ENCODE measurements at regions not wholly inside any gene's neighbourhood (a gene's known extent, or its start where the extent isn't known, plus 50 kb on each side); places are given as distances from the start of the nearest gene placed in this dataset.

DNA sequence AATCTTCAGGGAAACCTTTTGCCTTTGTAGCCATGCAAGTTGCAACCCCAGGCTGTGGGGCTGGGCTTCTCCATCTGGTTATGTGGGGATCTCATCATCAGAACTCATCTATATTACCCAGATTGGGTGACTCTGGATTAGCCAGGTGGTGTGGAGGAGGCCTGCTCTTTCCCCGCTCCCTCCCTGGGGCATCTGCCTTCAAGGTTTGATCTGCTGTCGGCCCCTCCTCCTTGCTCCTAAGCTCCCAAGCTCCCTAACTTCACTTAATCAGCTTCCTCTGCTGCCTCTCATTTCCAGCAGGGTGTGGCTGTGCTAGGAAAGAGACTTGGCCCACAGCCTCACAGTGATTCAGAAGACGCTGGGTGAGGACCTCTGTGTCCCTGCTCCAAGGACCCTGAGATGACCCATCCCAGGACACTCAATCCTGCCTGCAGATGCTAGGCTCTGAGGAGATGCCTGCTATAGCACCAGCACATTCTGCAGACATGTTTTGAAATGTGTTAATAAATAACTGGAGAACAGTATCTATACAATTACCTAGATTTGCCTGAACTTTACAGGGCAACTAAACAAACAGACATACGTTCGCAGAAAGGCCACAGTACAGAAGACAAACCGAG lies 392.1 kb upstream of the PODXL start:
- peaks cover 0 to 7% of the 10 kb centered on the region in 2 experiments; a peak in 1 of 5 replicates for H3K4me1 ChIP-seq (replicated peaks in 1 of 2; ENCODE audit: control insufficient read depth in 2 of 2, insufficient read depth in 2 of 2, low read length in 2 of 2)
- H3K79me2 ChIP-seq (ENCODE audit: control insufficient read depth, insufficient read depth, low read length), result no peaks in the 10 kb centered on the region
- H3K27me3 ChIP-seq (ENCODE audit: control insufficient read depth in 2 of 2, insufficient read depth in 2 of 2, low read length in 2 of 2), result peaks cover 5 to 39% of the 10 kb centered on the region in 2 experiments; a peak in 4 of 5 replicates
- H3K9me3 ChIP-seq (replicated peaks; ENCODE audit: control insufficient read depth, insufficient read depth, low read depth, low read length), result no peaks in the 10 kb centered on the region
- DNase-seq (ENCODE audit: extremely low read depth in 1 of 4, low spot score in 3 of 4), result no peak
- in situ Hi-C loops (cut with MboI) (no loop called here), intact Hi-C loops (cut with micrococcal nuclease) (loop anchor here (5.0 to 10.0 kb wide), 4 partner anchors 99 to 634 kb away; no protein-coding TSS in a partner anchor)
- FAIRE-seq, result no peak
- no peak overlapping the region for H2AFZ ChIP-seq (ENCODE audit: low read depth, low read length)
- ChIA-PET CTCF (ENCODE audit: low intra/inter-chr PET ratio) (no interaction called here), POLR2A (interaction anchor here (1.5 kb wide), 1 partner anchor 16 kb away, joined by 3 read pairs; no protein-coding TSS in a partner anchor)
- H3K27ac ChIP-seq (ENCODE audit: extremely low read depth, low read depth, low read length), result no peak overlapping the region
- ATAC-seq, result no peak
- BruUV-seq (replicated peaks), result no TSS peak
- no peak overlapping the region for H3K9ac ChIP-seq (ENCODE audit: insufficient read depth in 1 of 2, low read depth in 2 of 2, low read length in 2 of 2)
- H3K4me2 ChIP-seq (ENCODE audit: insufficient read depth, low read length), result no peak overlapping the region
- TF ChIP-seq STAT5A (IDR thresholded peaks at IDR 0.05; ENCODE audit: borderline replicate concordance, low read length) (no peak), EGR1 (conservative IDR thresholded peaks at IDR 0.05) (no peak)
- no peaks in the 10 kb centered on the region for H3K9me1 ChIP-seq (ENCODE audit: control insufficient read depth, insufficient read depth, low read length)
- 0% methylated on average over 6 of the region's 6 CpGs for WGBS (ENCODE audit: insufficient coverage, low coverage, missing lambda C conversion rate)
- H3K4me3 ChIP-seq, result no peak overlapping the region
- no peaks in the 10 kb centered on the region for H3K36me3 ChIP-seq (ENCODE audit: control insufficient read depth, insufficient read depth, low read length)
- H4K20me1 ChIP-seq (replicated peaks; ENCODE audit: control insufficient read depth, insufficient read depth, low read length), result peaks cover 13% of the 10 kb centered on the region; the same call in 1 of the 2 replicates

DNA sequence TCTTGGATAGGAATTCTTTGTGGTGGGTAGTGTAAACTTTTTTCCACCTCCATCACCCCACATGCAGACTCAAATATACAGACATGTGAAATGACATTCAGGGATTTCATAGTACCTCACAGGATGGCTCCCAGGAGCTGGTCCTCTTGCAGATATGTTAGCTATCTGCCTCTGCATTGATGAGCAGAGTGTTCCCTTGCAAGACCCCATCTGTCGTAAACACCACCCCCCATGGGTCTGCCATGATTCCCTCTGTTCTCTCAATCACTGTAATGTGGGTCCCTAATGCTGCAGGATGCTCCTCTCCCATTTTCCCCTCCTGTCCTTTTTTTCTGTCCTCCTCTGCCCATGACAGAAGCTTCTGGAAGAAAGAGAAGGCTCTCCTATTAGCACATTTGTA lies 391.2 kb upstream of the PODXL start:
- FAIRE-seq, result no peak
- intact Hi-C loops (cut with micrococcal nuclease), result loop anchor here (5.0 to 10.0 kb wide), 4 partner anchors 100 to 635 kb away; no protein-coding TSS in a partner anchor
- no peak overlapping the region for H3K4me2 ChIP-seq (ENCODE audit: insufficient read depth, low read length)
- TF ChIP-seq RFX5 (IDR thresholded peaks at IDR 0.05; ENCODE audit: low read depth, low read length), result no peak
- TF ChIP-seq MECOM (CRISPR knock-in tag; IDR thresholded peaks at IDR 0.05), result no peak
- no peak for TF ChIP-seq SIRT6 (IDR thresholded peaks at IDR 0.05; ENCODE audit: low read depth, low read length)
- no peak for TF ChIP-seq CXXC5 (CRISPR knock-in tag; IDR thresholded peaks at IDR 0.05)
- no peak for TF ChIP-seq MTF1 (CRISPR knock-in tag; IDR thresholded peaks at IDR 0.05; ENCODE audit: borderline replicate concordance)
- TF ChIP-seq ADNP (tag; IDR thresholded peaks at IDR 0.05), result no peak
- no peak for TF ChIP-seq ZNF316 (IDR thresholded peaks at IDR 0.05)
- TF ChIP-seq, protein P1, sequence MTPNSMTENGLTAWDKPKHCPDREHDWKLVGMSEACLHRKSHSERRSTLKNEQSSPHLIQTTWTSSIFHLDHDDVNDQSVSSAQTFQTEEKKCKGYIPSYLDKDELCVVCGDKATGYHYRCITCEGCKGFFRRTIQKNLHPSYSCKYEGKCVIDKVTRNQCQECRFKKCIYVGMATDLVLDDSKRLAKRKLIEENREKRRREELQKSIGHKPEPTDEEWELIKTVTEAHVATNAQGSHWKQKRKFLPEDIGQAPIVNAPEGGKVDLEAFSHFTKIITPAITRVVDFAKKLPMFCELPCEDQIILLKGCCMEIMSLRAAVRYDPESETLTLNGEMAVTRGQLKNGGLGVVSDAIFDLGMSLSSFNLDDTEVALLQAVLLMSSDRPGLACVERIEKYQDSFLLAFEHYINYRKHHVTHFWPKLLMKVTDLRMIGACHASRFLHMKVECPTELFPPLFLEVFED (CRISPR knock-in tag; conservative IDR thresholded peaks at IDR 0.05), result no peak
- TF ChIP-seq FOXP1 (CRISPR knock-in tag; IDR thresholded peaks at IDR 0.05), result no peak

More for the DNA sequence above, 391.2 kb upstream of the PODXL start:
- BruUV-seq (replicated peaks), result no TSS peak
- Histone ChIP-seq H3K9ac (ENCODE audit: insufficient read depth in 1 of 2, low read depth in 2 of 2, low read length in 2 of 2) (no peak overlapping the region), H3K79me2 (ENCODE audit: control insufficient read depth, insufficient read depth, low read length) (no peaks in the 10 kb centered on the region), H4K20me1 (replicated peaks; ENCODE audit: control insufficient read depth, insufficient read depth, low read length) (peaks cover 9% of the 10 kb centered on the region; the same call in 1 of the 2 replicates), H3K4me3 (no peak overlapping the region), H3K36me3 (ENCODE audit: control insufficient read depth, insufficient read depth, low read length) (no peaks in the 10 kb centered on the region), H3K27ac (ENCODE audit: extremely low read depth, low read depth, low read length) (no peak overlapping the region), H2AFZ (ENCODE audit: low read depth, low read length) (no peak overlapping the region), H3K27me3 (ENCODE audit: control insufficient read depth in 2 of 2, insufficient read depth in 2 of 2, low read length in 2 of 2) (peaks cover 5 to 43% of the 10 kb centered on the region in 2 experiments; a peak in 4 of 5 replicates), H3K4me1 (replicated peaks in 1 of 2; ENCODE audit: control insufficient read depth in 2 of 2, insufficient read depth in 2 of 2, low read length in 2 of 2) (peaks cover 0 to 7% of the 10 kb centered on the region in 2 experiments; a peak in 1 of 5 replicates), H3K9me1 (ENCODE audit: control insufficient read depth, insufficient read depth, low read length) (no peaks in the 10 kb centered on the region), H3K9me3 (replicated peaks; ENCODE audit: control insufficient read depth, insufficient read depth, low read depth, low read length) (no peaks in the 10 kb centered on the region)
- POLR2A ChIA-PET, result interaction anchor here (0.5 kb wide), 1 partner anchor 221 kb away, joined by 3 read pairs; no protein-coding TSS in a partner anchor
- 0% methylated on average over 1 of the region's 1 CpG for WGBS (ENCODE audit: insufficient coverage, low coverage, missing lambda C conversion rate)
- DNase-seq (ENCODE audit: extremely low read depth in 1 of 4, low spot score in 3 of 4) (no peak), ATAC-seq (no peak)
- in situ Hi-C loops (cut with MboI), result no loop called here
- CTCF ChIA-PET (ENCODE audit: low intra/inter-chr PET ratio), result interaction anchor here (3.3 kb wide), 1 partner anchor 102 kb away, joined by 13 read pairs; no protein-coding TSS in a partner anchor
